HUES64 (cell line): ENCODE measurements at regions not wholly inside any gene's neighbourhood (a gene's known extent, or its start where the extent isn't known, plus 50 kb on each side); places are given as distances from the start of the nearest gene placed in this dataset.
"Not testable (repeated sequence)": the region's sequence is repeated elsewhere in the genome, so short reads cannot be mapped to it uniquely, and the experiment has no call there.

Source experiments
- H3K27ac ChIP-seq: 2 replicates; pipeline ENCODE4 v1.7.0; 2013; ENCODE audit warnings: low read depth, low read length, inconsistent platforms
- H3K27me3 ChIP-seq: 2 replicates; pipeline ENCODE4 v1.6.1; 2013; ENCODE audit warnings: mild to moderate bottlenecking, low read length; ENCODE audit not compliant: insufficient read depth
- H3K36me3 ChIP-seq: 2 replicates; pipeline ENCODE4 v1.6.1; 2013; ENCODE audit warnings: mild to moderate bottlenecking, low read length; ENCODE audit not compliant: insufficient read depth
- H3K4me1 ChIP-seq: 2 replicates; pipeline ENCODE4 v1.6.1; 2013; ENCODE audit warnings: mild to moderate bottlenecking, low read length, moderate library complexity; ENCODE audit not compliant: insufficient read depth
- H3K4me3 ChIP-seq: 2 replicates; pipeline ENCODE4 v1.5.1; 2013; ENCODE audit warnings: mild to moderate bottlenecking, low read length, moderate library complexity
- H3K9ac ChIP-seq: 2 replicates; pipeline ENCODE4 v1.6.1; 2013; ENCODE audit warnings: mild to moderate bottlenecking, low read depth, low read length
- H3K9me3 ChIP-seq: 2 replicates; pipeline ENCODE4 v1.6.1; 2013; ENCODE audit warnings: low read depth, low read length; ENCODE audit not compliant: insufficient read depth
- WGBS: fragments of 150-250, 120-280 bp; methylation state at CpG from one replicate; pipeline ENCODE4 v1.1.7; 2013; ENCODE audit warnings: missing lambda C conversion rate; 5-methylcytosine and 5-hydroxymethylcytosine counted together

DNA sequence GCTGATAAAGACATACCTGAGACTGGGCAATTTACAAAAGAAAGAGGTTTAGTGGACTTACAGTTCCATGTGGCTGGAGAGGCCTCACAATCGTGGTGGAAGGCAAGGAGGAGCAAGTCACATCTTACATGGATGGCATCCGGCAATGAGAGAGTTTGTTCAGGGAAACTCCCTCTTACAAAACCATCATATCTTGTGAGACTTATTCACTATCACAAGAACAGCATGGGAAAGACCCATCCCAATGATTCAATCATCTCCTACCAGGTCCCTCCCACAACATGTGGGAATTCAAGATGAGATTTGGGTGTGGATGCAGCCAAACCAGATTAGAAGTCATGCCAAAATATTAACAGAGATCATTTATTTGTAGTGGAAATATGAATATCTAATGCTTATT, 388.4 kb downstream of the MDFIC start:
- not testable (repeated sequence) for H3K4me1 ChIP-seq, H3K9me3 ChIP-seq, H3K36me3 ChIP-seq, H3K27me3 ChIP-seq, H3K27ac ChIP-seq, H3K9ac ChIP-seq, H3K4me3 ChIP-seq
- WGBS = 96% methylated on average over 2 of the region's 2 CpGs

DNA sequence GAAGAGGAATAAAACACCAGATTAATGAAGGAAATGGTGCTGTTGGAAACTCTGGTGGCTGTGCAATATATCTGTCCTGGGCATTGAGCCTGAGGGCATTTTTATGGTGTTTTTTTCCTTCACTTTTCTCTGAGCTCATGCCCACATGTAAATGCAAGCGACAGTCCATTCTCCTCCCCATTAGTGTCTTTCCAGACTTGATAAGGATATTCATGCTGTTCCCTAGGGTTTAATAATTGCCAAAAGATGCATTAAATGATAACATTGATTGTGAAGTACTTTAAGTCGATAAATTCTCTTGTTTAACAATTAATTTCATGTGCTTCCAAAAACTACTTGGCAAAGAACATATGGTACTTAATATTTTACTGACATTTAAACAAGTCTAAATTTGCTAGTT, 384.7 kb downstream of the MDFIC start:
- Histone ChIP-seq H3K36me3 (no peaks in the 10 kb centered on the region), H3K4me3 (no peak overlapping the region), H3K9ac (no peak overlapping the region), H3K4me1 (no peaks in the 10 kb centered on the region), H3K9me3 (no peaks in the 10 kb centered on the region), H3K27me3 (peaks cover 9% of the 10 kb centered on the region), H3K27ac (no peak overlapping the region)
- WGBS = 71% methylated on average over 1 of the region's 2 CpGs

DNA sequence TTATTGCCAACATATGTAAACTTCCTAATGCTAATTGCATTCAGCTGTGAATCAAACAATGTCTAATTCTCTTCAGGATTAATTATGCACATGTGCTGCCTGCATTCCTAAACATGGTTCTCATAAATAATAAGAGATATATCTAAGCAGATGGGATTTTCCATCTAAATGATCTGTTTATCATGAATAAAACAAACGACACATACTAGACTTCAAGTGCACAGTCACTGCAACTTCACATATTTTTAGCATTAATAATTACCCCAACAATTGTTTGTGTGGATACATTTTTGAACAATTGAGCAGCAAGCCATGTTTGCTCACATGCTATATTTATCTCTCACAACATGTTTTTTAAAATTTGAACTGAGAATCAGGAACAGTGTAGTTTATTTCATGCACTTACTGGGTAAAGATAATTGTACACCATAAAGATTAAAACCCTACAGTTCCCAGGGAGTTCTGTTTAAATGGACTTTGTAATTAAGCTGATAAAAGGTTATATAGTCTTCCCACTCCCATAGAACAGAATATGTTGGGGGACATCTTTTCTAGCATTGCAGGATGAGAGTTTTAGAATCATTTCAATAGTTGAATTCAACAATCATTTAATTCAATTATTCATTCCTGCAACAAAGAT, 378.5 kb downstream of the MDFIC start:
- H3K9ac ChIP-seq = no peak overlapping the region
- no peaks in the 10 kb centered on the region for H3K36me3 ChIP-seq
- 86% methylated on average over 1 of the region's 1 CpG for WGBS
- no peak overlapping the region for H3K27ac ChIP-seq
- H3K9me3 ChIP-seq = no peaks in the 10 kb centered on the region
- 0 out of 2 replicates have a peak, but pooled peaks cover 5% of the 10 kb centered on the region for H3K4me1 ChIP-seq
- no peak overlapping the region for H3K4me3 ChIP-seq
- peaks cover 64% of the 10 kb centered on the region for H3K27me3 ChIP-seq

DNA sequence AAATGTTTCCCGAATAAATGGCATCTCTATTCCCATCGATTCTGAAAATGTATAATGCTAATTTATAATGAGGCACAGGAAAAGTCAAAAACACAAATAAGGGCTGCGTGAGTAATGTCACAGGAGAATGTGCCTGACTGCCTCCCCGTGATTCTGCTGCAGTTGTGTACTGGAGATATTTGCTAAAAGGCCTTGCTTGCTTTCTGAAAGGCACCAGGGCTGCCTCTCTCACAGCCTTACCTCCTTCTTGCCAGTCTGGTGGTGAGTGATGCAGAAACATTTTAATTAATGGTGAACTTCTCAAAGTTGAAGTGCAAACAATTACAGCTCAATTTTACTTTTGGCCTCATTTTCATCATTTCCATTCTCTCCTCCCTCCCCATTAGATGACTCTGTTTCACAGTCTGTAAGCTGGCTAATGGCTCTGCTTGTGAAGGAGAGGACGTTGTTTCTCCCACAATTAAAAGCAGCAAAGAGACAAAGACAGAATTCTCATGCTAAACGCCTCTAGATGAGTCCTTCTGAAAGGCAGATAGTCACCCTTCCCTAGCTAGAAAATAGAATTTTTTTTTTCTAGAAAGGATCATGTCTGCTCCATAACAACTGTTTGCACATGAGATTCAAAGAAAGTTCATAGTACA, 377.6 kb downstream of the MDFIC start:
- H3K9me3 ChIP-seq = no peaks in the 10 kb centered on the region
- H3K27me3 ChIP-seq = peaks cover 64% of the 10 kb centered on the region
- H3K36me3 ChIP-seq = no peaks in the 10 kb centered on the region
- 40% methylated on average over 6 of the region's 6 CpGs for WGBS
- no peak overlapping the region for H3K27ac ChIP-seq
- no peak overlapping the region for H3K9ac ChIP-seq
- 0 out of 2 replicates have a peak, but pooled peaks cover 5% of the 10 kb centered on the region for H3K4me1 ChIP-seq
- no peak overlapping the region for H3K4me3 ChIP-seq

DNA sequence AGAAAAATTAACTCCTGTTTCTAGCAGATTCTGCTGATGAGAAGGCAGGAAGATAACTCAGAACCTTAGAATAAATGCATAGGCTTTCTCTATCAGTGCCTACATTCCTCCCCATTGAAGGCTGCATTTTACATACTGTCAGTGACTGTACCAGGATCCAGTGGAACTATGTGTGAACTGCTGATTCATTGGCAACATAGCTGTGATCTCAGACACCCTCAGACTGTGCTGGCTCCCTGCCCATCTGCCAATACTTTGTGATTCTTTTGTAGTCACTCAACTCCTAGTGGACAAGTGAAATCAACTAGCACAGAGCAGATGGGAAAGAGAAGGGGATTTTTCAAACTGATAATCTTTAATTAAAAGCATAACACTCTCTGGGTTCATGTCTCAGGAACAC, 375.8 kb downstream of the MDFIC start:
- no peaks in the 10 kb centered on the region for H3K9me3 ChIP-seq
- no peak overlapping the region for H3K27ac ChIP-seq
- no peak overlapping the region for H3K9ac ChIP-seq
- no peaks in the 10 kb centered on the region for H3K36me3 ChIP-seq
- H3K4me3 ChIP-seq = no peak overlapping the region
- H3K4me1 ChIP-seq = 0 out of 2 replicates have a peak, but pooled peaks cover 5% of the 10 kb centered on the region
- H3K27me3 ChIP-seq = peaks cover 62% of the 10 kb centered on the region

DNA sequence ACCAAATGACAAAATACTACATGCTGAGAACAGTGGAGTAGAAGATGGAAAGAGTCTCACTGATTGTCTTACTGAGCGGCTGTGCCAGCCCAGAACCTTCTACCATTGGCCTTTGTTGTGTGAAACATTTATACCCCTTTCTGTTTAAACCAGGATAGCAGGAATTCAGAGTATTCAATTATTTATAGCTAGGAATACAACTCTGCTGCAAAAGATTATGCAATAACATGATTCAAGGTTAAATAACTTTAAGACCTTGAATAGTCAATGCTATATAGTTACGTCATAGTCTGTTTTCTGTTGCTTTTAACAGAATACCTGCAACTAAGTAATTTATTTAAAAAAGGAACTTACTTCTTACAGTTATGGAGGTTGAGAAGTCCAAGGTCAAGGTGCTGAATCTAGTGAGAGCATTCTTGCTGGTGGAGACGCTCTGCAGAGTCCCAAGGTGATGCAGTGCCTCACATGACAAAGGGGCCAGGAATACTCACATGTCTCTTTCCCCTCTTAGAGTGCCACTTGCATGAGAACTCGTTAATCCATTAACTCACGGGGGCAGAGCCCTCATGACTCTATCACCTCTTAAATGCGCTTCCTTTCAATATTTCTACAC, 371.8 kb downstream of the MDFIC start:
- H3K9me3 ChIP-seq = no peaks in the 10 kb centered on the region
- no peak overlapping the region for H3K4me3 ChIP-seq
- no peaks in the 10 kb centered on the region for H3K36me3 ChIP-seq
- WGBS = 81% methylated on average over 5 of the region's 6 CpGs
- H3K4me1 ChIP-seq = no peaks in the 10 kb centered on the region
- H3K27ac ChIP-seq = no peak overlapping the region
- H3K9ac ChIP-seq = no peak overlapping the region
- H3K27me3 ChIP-seq = peaks cover 30% of the 10 kb centered on the region

DNA sequence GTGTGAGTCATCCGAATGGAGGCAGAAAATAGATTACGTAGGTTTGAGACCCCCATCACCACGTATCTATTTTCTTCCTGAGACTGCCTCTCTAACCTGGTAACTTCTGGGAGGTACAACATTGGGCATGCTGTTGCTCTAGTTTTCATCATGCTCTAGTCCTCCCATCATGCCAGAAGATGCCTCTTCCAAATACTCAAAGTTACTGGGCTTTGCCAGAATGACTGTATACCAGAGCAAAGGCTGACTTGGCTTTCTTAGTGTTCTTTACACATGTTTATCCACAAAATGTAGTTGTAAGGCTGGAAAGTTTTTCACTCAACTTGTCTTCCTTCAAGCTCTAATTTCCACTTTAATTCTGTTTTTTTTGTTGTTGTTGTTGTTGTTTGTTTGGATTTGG, 370.5 kb downstream of the MDFIC start:
- WGBS = 91% methylated on average over 3 of the region's 3 CpGs
- Histone ChIP-seq H3K27ac (no peak overlapping the region), H3K36me3 (no peaks in the 10 kb centered on the region), H3K27me3 (peaks cover 16% of the 10 kb centered on the region), H3K4me1 (no peaks in the 10 kb centered on the region), H3K9me3 (no peaks in the 10 kb centered on the region), H3K4me3 (no peak overlapping the region), H3K9ac (no peak overlapping the region)

DNA sequence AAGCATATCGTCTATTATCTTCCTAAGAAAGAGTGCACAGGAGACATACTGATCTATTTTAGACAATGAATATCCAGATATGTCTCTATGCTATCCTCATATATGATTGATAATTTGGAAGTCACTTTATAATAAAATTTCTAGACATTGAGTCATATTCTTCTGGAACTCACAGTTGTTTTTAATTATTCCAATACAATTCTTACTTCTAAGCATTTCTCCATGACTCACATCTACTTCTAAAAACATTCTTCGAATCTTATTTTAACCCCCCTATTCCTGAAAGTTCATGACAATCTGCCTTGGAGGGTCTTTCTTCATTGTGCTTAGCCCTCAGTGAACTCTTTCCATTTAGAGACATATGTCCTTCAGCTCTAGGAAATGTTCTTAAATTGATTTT, 368.1 kb downstream of the MDFIC start:
- no peak overlapping the region for H3K4me3 ChIP-seq
- no peaks in the 10 kb centered on the region for H3K4me1 ChIP-seq
- WGBS = 91% methylated on average over 2 of the region's 2 CpGs
- peaks cover 2% of the 10 kb centered on the region for H3K27me3 ChIP-seq
- no peaks in the 10 kb centered on the region for H3K36me3 ChIP-seq
- H3K9me3 ChIP-seq = no peaks in the 10 kb centered on the region
- H3K9ac ChIP-seq = no peak overlapping the region
- H3K27ac ChIP-seq = no peak overlapping the region

DNA sequence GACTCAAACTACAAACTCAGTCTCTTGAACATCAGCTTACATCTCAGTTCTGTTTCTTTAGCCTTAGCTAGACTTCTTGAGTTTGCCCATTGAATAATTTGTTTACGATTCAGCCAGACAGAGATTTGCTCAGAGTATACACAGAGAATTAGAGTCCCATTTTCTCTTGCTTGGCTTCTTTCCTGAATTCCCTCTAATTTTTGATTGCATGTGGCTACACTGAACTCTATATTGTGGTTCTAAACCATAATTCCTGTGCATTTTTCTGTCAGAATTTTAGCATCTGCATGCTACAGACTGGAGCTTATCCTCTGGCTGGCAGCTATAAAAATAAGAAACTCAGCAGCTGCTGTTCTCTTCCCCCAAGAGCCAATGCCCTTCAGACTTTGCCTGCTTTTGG, 354.9 kb downstream of the MDFIC start:
- Histone ChIP-seq H3K36me3 (no peaks in the 10 kb centered on the region), H3K27ac (no peak overlapping the region), H3K9me3 (no peaks in the 10 kb centered on the region), H3K9ac (no peak overlapping the region), H3K4me1 (no peaks in the 10 kb centered on the region), H3K27me3 (no peaks in the 10 kb centered on the region), H3K4me3 (no peak overlapping the region)
- 98% methylated on average over 1 of the region's 1 CpG for WGBS

DNA sequence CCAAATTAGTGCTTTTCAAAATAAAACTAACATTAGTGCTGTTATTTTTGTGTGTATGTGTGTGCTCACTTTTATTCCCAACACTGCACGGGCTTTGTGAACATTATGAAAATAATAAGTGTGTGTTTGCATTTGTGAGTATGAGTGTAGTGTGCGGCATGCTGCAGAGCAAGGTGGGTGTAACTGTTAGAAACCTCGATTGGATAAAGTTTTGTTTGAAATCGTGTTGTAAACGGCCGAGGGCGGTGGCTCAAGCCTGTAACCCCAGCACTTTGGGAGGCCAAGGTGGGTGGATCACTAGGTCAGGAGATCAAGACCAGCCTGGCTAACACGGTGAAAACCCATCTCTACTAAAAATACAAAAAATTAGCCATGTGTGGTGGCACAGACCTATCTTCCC, 352.0 kb downstream of the MDFIC start:
- not testable (repeated sequence) for H3K4me1 ChIP-seq, H3K36me3 ChIP-seq, H3K27ac ChIP-seq, H3K27me3 ChIP-seq, H3K4me3 ChIP-seq, H3K9ac ChIP-seq, H3K9me3 ChIP-seq
- WGBS = 96% methylated on average over 8 of the region's 8 CpGs

DNA sequence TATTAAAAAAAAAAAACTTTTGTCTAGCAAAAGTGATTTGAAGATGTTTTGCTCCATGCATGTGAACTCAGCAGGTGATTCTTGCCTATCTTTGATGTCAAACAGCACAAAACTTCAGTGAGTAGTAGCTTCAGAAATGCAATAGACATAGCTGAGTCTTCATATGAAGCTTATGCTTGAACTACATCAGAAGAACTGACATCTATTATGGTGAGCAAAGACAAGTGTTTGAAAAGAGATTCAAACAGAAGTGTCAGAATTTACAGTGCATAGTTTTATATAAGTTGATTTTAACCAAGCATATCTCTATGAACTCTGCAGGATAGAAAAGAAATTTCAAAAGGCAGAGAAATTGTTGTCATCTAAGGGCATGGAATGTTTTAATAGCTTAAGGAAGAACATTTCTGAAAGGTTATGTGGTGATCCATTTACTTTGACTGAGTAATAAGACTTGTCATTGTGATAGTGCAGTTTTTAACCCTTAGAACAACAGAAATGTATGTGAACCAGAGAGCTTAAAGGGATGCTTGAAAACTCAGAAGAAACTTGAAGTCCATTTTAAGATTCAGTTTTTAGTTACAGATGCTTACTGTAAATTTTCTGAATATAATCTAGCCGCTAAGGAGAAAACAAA, 351.4 kb downstream of the MDFIC start:
- Histone ChIP-seq H3K9ac (no peak overlapping the region), H3K9me3 (no peaks in the 10 kb centered on the region), H3K36me3 (no peaks in the 10 kb centered on the region), H3K4me1 (no peaks in the 10 kb centered on the region), H3K27ac (no peak overlapping the region), H3K27me3 (no peaks in the 10 kb centered on the region), H3K4me3 (no peak overlapping the region)
- WGBS = 92% methylated on average over 1 of the region's 1 CpG
